Ramos (cell line): ENCODE measurements at regions not wholly inside any gene's neighbourhood (a gene's known extent, or its start where the extent isn't known, plus 50 kb on each side); places are given as distances from the start of the nearest gene placed in this dataset.
"Not testable (repeated sequence)": the region's sequence is repeated elsewhere in the genome, so short reads cannot be mapped to it uniquely, and the experiment has no call there.

ENCODE experiments used
- in situ Hi-C: fragments of 300-500 bp; cut with MboI; formaldehyde crosslinking; loops from one replicate; pipeline ENCODE4 v1.14.3; 2022; ENCODE audit warnings: low sequenced_read_pairs; ENCODE audit not compliant: unreplicated experiment

GRCh38 chr5:66234241-66234640 lies 90.1 kb downstream of the SREK1 start:
- in situ Hi-C loops, result no loop called here

DNA sequence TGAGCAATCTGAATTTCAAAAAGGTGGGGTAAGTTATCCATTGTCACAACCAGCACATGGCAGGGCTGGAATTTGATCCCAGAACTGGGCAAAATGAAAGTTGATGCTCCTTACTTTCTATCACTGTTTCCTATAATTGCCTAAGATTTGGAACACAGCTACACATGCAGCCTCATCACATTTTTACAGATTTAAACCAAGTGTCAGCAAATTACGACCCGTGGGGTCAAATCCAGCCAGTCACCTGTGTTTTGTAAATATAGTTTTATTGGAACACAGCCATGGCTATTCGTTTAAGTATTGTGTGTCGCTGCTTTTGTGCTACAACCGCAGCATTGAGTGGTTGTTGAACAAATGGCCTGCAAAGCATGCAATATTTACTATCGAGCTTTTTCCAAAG lies 94.3 kb downstream of the SREK1 start:
- in situ Hi-C loops, result no loop called here

- in situ Hi-C loops, result no loop called here
Observed at GRCh38 chr5:66239034-66239433, 94.9 kb downstream of the SREK1 start.

- in situ Hi-C loops, result no loop called here
Observed at GRCh38 chr5:66241136-66241825, 97.2 kb downstream of the SREK1 start.

DNA sequence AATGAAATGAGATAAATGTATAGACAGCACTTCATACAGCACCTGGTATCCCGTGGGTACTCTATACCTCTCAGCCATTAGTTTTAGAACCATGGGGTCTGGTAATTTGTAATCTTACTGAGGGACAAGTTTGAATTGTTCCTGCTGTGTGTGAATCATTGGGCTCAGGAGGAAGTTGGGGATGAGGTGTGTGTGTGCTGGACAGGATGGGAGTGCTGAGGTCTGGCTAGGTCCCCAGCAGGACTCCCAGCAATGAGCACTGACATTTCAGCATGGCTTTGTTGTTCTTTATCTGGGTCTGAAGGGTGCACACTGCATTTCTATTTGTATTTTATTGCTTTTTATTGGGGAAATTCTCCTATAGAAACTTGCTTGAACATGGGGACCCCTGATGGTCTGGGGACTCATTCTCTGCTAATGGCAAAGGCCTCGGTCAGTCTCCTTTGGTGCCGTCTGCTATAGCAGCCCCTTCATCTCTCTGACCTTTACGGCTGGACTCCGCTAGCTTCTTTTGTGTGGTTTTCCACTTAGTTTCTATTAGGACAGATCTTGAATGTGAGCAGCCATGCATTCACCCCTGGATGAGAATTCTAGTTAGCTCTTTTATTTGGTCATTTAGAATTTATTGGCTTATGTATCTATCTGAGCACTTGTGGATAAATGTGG lies 98.1 kb downstream of the SREK1 start:
- in situ Hi-C loops, result no loop called here

DNA sequence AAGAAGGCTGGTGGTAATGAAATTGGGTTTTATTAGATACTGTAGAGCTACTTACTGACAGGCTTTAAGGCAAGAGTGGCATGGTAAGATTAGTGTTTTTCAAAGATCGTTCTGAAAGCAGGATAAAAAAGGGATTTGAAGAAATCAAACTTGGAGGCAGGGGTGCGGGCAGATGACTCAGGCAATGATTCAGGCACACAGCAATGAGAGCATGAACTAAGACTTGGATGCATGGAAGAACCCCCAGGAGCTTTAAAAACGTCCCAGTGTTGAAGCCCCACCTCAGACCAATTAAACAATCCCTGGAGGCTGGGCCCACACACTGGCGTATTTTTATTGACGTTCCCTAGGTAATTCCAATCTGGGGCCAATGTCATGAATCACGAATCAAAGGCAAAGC lies 102.5 kb downstream of the SREK1 start:
- in situ Hi-C loops, result no loop called here

DNA sequence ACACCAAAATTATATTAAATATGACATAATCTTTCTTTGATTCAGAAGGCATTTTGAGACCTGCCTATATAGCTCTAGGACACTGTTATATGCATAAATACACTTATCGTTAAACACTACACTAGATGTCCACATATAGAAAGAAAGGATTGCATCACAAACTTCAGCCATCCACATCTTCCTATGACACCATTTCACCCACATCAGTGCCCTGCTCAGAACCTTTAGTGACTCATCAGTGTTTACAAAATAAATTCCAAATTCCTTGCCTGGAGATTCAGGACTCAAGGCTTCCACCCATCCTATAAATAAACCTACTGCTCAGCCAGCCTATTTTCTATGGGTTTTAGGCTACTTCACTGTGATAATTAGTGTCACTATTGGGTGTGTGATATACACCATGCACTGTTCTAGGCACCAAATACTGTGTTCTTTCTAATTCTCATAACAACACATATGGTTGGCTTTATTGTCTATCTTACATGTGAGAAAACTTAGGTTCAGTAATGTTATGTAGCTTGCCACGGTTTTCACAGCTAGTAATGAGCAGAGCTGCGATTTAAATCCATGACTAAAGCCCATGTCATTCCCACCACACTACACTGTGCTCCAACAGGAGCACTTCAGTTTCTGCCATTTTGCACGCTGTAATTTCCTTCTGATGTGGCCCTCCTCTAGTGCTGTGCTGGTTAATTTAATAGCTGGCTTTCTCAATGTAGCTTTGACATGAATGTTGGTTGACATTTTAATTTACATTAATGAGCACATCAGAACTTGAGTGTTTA lies 103.3 kb downstream of the SREK1 start:
- in situ Hi-C loops, result no loop called here

DNA sequence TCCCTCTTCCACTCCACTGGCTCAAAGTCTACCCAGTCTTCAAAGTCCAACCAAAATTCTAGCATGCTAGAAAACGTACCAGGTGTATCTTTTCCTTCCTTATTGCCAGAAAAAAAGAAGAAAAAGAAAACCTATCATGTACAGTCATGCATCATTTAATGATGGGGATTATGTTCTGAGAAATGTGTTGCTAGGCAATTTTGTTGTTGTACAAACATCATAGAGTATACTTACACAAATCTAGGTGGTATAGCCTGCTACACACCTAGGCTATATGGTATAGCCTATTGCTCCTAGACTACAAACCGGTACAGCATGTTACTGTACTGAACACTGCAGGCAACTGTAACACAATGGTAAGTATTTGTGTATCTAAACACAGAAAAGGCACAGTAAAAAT lies 104.8 kb downstream of the SREK1 start:
- in situ Hi-C loops, result no loop called here

GRCh38 chr5:66249920-66250319 lies 105.8 kb downstream of the SREK1 start:
- in situ Hi-C loops, result no loop called here

- in situ Hi-C loops, result no loop called here
Observed at GRCh38 chr5:66252849-66253248, 108.7 kb downstream of the SREK1 start.

GRCh38 chr5:66255714-66256113 lies 111.6 kb downstream of the SREK1 start:
- in situ Hi-C loops, result no loop called here

GRCh38 chr5:66273121-66273520 lies 129.0 kb downstream of the SREK1 start:
- in situ Hi-C loops, result no loop called here

- in situ Hi-C loops, result no loop called here
Observed at GRCh38 chr5:66276986-66277385, 132.9 kb downstream of the SREK1 start.

- in situ Hi-C loops, result no loop called here
Observed at GRCh38 chr5:66277981-66278380, 133.9 kb downstream of the SREK1 start.

DNA sequence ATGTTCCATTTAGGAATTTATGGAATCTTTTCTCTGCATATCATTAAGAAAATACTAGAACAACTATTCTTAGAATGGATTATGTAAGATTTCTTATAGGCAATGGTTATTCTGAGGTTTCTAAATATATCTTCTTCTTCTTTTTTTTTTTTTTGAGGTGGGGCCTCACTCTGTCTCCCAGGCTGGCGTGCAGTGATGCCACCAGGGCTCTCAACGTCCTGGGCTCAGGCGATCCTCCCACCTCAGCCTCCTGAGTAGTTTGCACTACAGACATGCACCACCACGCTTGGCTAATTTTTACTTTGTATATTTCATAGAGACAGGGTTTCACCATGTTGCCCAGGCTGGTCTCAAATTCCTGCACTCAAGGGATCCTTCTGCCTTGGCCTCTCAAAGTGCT lies 137.2 kb downstream of the SREK1 start:
- in situ Hi-C loops, result no loop called here

DNA sequence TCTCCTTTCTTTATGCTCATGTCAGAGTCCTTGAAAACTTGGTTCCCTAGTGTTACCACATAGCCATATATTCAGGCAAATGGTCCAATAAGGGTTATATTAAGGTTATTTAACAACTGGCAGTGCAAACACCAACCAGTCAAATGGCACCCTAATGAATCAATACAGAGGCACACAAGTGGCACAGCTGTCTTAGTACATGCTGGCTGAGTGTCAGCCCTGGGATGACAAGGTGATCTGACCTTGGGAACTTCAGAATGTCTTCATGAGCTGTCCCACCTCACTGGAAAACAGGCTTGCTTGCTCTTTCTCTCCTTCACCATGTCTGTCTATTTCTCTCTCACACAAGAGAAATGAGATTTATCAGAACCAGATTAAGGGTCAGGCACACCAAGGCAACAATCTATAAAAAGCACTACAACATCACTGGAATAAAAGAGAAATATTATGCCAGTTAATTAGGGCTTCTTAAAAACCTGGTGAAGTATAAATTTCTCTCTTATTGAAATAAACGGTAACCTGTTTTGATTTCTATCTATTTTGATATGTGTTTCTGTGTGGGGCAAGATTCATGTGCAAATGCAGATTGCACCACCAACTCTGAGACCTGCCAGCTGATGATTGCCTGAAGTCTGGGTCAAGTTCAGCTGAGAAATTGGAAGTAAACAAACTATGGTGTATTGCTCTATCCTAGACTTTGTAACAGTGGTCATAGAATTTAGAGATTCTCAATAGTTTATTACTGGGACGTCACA lies 140.7 kb downstream of the SREK1 start:
- in situ Hi-C loops, result no loop called here

DNA sequence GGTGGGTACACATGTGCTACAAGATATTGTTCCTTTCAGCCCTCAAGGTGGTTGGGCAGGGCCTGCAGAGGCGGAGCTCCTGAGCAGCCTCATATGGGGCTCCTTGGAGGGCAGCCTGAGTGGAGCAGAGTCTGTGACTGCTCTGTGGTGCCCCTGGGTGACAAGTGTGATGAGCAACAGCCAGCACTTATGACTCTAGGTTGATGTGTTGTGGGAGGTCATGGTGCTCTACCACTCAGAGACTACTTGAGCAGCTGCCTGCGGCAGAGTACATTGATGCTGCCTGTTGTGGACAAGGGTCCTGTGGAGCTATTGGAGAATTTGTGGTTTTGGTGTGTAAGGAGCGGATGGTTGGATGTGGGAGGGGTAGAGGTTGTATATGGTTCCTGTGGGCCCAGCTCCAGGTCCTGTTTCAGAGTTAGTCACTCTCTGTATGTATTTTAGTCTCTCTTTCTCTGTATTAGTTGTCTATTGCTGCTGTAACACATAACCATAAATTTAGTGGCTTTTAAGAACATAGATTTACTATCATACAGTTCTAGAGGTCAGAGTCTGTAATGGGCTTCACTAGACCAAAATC lies 141.3 kb downstream of the SREK1 start:
- in situ Hi-C loops, result no loop called here

DNA sequence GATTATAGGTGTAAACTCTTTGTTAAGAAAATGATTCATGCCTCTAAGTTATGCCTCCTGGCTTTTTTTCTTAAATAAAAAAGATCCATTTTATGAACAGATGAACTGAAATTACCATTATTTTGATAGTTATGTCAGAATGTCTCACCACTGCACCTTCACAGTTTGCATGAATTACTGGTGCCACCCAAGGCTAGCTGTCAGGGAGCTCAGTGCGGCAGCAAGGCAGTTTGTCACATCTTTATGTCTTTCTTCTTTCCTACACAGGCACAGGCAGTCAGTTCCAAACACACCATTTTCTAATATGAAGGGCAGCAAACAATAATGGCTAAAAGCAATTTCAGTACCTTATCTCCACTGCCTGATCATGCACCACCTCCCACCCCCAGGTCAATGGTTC lies 147.7 kb downstream of the SREK1 start:
- in situ Hi-C loops, result no loop called here

GRCh38 chr5:66293851-66294250 lies 149.8 kb downstream of the SREK1 start:
- in situ Hi-C loops, result not testable (repeated sequence)

GRCh38 chr5:66299463-66299862 lies 155.4 kb downstream of the SREK1 start:
- in situ Hi-C loops, result no loop called here
